Astrocyte (in vitro differentiated cells and primary cell): ENCODE measurements at regions not wholly inside any gene's neighbourhood (a gene's known extent, or its start where the extent isn't known, plus 50 kb on each side); places are given as distances from the start of the nearest gene placed in this dataset.

Source experiments
- CTCF ChIP-seq: IDR thresholded peaks from 2 replicates; pipeline ENCODE4 v1.5.1; 2011; ENCODE audit warnings: low read depth, mild to moderate bottlenecking, inconsistent platforms, low read length, moderate library complexity; ENCODE audit not compliant: insufficient read depth
- EZH2 ChIP-seq: IDR thresholded peaks from 2 replicates; pipeline ENCODE4 v1.6.1; 2012; ENCODE audit warnings: mild to moderate bottlenecking, low read length, inconsistent platforms; ENCODE audit not compliant: insufficient read depth

DNA sequence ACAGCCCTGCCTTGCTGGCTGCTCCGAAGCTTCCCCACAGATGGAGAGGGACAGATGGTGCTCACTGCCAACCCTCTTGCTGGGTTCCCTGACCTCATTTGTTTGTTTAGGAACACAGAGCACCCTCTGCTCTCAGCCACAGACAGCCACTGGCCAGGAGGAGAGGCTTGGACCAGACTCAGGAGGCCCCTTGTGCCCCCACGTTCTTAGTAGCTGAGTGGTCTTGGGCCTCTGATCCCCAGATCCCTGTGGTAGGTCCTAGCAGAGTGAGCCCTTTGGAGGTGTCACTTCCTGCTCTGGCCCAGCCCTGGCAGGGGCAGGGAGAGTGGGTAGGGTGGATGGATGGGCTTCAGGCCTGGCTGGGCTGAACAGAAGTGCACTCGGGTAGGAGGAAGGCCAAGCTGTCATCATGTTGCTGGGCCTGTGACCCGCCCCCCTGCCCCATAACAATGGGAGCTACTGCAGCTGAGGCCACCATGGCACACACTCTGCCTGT lies 84.0 kb downstream of the DHCR7 start:
- TF ChIP-seq CTCF (no peak), EZH2 (no peak)
